Esophagus muscularis mucosa (tissue), 3 donors: ENCODE measurements at regions not wholly inside any gene's neighbourhood (a gene's known extent, or its start where the extent isn't known, plus 50 kb on each side); places are given as distances from the start of the nearest gene placed in this dataset.

Source experiments
- CTCF ChIP-seq, 3 experiments: fragments of 200-600 bp in 2 of 3; fragments of 450-650 bp in 1 of 3; sonication (generic) in 2 of 3; IDR thresholded peaks; one replicate each; pipeline ENCODE4 v1.5.1; 2017 to 2019; ENCODE audit warnings: antibody characterized with exemption in 3 of 3, mild to moderate bottlenecking in 2 of 3, moderate library complexity in 1 of 3
- EP300 ChIP-seq: sonication (generic); formaldehyde crosslinking; IDR thresholded peaks from one replicate; pipeline ENCODE4 v1.6.1; 2017; ENCODE audit warnings: antibody characterized with exemption

- TF ChIP-seq CTCF (IDR thresholded peaks at IDR 0.05) (no peak), EP300 (no peak)
Measured at GRCh38 chr5:19342942-19343341, 645.1 kb downstream of the CDH18 start.
